NOMO-1 treated with dmso at 0.1 percent for 144 hours (cell line): ENCODE measurements at regions not wholly inside any gene's neighbourhood (a gene's known extent, or its start where the extent isn't known, plus 50 kb on each side); places are given as distances from the start of the nearest gene placed in this dataset.

ENCODE experiments used
- DNase-seq: peaks from one replicate; lab custom pipeline; 2025; ENCODE audit not compliant: unreplicated experiment; lab: John Stamatoyannopoulos, UW

DNA sequence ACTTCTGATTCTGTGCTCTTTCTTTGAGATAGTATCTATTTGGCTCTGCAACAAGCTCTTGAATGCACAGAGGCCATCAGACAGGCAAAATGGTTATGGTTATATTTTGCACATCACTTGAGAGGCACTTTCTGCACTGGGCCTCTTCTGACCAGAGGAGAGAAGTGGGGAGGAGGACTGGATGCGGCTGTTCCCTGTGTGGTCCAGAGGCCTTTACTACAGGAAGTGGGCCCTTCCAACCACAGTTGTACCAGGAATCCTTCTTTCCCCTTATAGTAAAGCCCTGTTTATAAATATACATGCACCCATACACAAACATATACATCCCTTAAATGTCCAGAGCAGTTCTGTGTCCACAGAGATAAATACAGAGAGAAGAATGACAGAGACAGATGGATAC is 182.7 kb upstream of the HHIP start:
- no peak for DNase-seq

DNA sequence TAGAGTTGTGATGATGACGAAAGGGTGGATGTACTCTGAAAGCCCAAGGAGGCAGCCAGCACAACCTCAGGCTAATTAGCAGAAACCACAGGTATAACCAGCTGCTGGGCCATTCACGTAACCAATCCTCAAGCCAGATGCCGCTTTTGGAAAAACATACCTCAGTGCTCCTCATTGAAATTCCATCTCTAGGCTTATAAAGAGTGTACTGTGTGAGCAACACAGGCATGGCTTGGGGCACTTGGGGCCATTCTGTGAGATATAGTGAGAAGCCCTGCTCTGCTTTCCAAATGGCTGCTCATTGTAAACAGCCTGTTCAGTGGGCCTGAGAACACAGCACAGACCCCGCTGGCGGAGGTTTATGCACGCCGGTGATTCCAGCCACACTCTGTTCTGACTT is 182.1 kb upstream of the HHIP start:
- DNase-seq, result no peak

DNA sequence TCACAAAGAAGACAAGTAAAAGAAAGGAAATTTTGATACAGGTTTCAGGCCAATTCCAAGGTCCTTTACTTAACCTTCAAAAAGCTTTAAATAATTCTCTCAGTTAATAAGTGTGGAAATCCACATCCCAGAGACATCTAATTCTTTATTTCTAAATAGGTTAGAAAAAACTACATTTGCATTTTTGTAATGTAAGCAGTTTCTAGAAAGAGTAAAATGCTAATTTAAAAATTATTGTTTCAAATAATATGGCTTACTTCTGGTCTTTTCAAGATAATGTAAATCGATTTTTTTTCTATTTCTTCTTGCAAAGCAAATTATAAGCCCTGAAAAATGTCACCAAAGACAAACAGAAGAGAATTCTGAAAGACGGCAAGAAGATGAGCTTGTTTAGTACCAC is 180.4 kb upstream of the HHIP start:
- no peak for DNase-seq

DNA sequence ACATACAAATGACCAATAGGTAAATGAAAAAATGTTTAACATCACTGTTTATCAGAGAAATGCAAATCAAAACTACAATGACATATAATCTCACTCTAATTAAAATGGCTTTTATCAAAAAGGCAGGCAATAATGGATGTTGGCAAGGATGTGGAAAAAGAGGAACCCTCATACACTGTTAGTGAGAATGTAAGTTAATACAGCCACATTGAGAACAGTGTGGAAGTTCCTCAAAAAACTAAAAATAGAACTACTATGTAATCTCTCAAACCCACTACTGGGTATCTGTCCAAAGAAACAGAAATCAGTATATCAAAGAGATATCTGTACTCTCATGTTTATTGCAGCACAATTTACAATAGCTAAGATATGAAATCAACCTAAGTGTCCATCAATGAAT is 165.9 kb upstream of the HHIP start:
- DNase-seq, result no peak

DNA sequence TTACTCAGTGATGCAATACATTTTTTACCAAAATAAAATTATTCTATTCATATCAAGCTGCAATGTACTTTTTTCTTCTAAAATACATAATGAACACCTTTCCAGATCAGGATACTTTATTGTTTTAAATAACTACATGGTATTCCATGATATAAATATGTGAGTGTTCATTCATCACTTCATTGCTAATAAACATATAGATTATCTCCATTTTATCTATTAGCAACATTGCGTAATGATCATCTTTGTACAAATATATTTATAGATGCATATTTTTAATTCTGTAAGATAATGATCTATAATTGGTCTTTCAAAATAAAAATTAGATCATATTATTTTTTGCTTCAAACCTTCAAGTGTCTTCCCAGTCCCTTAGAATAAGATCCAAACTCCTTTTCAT is 156.1 kb upstream of the HHIP start:
- DNase-seq, result no peak

DNA sequence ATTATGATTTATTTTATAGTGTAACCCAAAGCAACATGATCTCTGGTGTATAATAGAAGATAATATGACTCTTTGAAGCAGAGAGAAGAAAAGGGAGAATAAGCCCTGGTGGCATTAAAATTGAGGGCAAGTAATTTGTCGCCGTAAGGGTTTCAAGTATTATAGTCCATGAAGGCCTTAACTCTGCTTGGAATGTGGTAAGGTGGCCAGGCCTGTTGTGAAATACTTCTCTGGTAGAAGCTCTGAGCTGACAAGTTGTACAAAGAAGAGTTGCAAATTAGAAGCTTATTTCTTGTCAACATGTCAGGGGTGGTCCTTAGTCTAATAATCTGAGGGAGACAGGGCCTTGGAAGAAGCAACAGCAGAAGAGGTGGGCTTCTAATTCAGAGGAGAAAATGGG is 151.7 kb upstream of the HHIP start:
- DNase-seq, result no peak

DNA sequence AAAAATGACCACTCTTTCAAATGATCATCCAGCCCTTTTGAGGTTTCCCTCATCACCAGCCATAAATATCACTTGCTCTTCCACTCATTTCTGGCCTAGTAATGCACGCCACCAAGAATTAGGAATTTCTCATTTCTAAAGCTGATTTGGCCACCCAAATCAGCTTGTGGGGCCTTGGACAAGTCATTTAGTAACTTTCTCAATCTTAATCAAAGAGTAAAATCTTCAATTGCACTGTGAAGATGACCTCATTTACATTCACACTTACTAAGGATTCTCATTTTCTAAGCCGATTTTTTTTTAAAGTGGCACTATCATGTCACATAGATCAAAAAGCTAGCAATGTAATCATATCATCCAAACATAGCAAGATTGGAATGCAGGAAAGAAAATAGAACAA is 150.0 kb upstream of the HHIP start:
- DNase-seq, result no peak

DNA sequence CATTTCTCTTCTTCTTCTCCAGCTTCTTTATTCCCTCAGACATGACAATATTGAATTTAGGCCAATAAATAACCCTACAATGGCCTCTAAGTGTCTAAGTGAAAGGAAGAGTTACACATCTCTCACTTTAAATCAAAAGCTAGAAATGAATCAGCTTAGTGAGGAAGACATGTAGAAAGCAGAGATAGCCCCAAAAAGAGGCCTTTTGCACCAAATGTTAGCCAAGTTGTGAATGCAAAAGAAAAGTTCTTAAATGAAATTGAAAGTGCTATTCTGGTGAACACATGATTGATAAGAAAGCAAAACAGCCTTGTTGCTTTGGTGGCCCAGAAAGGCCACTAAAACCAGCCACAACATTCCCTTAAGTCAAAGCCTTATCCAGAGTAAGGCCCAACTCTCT is 146.2 kb upstream of the HHIP start:
- no peak for DNase-seq

DNA sequence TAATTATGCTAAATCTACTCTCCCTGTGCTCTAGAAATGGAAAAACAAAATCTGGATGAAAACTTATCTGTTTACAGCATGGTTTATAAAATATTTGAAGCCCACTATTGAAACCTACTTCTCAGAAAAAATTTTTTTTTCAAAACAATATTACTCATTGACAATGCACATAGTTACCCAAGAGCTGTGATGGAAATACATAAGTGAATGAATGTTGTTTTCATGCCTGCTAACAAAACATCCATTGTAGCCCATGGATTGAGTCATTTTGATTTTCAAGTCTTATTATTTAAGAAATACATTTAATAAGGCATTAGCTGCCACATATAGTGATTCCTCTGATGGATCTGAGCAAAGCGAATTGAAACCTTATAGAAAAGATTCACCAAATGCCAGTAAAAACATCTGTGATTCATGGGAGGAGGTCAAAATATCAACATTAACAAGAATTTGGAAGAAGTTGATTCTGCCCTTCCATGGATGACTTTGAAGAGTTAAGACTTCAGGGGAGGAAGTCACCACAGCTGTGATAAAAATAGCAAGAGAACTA is 144.7 kb upstream of the HHIP start:
- no peak for DNase-seq

DNA sequence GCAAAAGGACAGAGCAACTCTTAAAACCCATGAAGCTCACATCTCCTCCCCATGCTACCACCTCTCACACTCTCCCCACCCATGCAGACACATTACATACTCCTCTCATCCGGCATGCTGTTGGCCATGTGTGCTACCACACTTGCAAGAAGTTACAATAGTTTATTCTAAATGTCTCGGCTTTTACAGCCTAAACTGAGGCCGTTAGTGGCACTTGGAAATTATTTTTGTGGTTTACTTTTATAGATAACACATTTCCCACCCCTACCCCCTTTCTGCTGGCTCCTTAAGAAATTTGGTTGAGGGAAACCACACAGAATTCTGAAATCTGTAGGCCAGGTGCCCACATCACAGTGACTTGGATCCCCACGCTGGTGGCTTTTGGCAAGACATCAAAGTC is 141.1 kb upstream of the HHIP start:
- DNase-seq, result no peak

DNA sequence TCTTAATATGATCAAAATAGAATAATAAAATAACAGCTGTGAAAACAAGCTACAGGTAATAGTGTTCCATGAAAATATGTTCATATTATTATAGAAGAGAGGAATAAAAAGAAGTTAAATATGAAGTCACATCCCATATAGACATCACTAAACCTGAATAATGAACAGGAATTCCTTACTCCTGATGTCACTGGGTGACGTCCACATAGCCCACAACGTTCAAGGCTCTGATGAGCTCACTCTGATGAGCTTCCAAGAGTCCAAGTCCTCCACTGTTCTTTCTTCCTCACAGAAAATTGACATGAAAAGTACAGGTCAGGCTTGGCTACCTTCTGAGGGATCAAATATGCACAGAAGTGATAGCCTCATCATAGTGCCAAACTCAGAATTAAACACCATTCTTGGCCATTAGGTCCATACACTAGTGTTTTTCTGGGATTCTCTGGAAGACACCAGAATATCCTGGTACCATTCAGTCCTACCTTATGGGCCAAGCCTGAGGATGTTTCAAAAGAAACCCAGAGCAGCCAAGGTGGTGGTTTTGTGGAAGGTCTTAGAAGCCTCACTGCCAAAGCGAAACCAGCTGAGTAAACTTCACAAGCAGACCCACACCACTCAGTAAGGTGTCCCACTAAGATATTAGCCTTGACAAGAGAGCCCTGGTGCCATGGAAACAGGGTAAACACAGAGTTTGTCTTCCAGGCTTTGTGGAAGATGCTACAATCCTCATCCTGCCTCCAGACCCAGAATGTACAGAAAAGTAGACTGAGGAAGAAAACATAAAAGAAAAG is 138.4 kb upstream of the HHIP start:
- DNase-seq, result no peak

DNA sequence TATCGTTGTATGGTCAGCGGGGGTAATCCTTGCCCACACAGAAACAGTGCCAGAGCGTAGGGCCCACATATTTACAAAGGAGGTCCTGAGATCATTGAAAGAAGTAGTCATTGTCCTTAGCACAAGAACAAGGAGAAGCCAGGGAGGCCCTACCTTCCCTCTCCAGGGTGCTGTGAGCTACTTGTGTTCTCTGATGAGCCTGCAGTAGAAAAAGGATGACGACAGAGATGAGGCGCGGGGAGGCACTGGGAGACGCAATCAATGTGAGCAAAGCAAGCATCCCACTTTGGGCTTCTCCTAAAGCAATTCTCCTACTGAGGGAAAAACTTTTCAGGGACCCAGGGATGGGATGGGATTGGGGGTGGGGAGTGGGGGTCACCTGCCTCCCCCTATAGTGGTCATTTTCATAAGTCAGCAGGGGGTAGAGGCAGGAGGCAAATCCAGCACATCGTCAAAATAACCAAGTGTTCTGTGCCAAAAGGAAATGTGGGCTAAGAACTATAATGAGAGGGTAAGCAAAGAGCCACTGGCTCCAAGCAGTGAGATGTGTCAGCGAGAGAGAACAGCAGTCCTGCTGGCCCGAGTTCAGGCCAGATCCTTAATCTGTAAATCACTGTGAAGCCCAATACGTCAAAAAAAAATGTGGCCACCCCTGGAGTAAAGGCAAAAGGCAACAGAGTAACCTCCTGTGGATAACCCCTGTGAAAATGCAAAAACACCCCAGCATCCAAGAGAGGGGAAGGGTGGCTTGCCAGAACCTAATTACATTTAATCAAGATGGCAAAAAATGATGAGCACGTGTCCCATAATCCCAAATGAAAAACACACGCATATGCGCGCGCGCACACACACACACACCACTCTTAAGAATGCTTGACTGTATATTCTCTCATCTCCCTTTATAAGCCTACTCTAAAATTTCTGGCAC is 136.6 kb upstream of the HHIP start:
- no peak for DNase-seq

DNA sequence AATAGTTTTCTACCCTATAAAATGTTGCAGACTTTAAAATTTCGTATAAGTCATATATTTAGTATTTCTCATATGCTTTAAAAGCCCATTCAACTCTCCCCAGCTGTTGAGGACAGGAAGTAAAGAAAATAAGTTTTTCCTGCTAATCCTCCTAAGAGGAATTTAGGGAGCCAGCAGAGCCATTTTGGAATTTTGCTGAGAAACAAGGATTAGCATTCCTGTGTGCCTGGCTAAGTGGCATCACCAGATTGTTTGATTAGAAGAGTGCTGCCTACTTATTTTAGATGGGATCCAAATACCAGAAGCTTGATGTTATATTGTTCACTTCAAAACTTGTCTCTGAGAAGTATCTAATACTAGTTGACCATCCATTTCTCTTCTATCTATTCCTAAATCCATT is 131.2 kb upstream of the HHIP start:
- no peak for DNase-seq

DNA sequence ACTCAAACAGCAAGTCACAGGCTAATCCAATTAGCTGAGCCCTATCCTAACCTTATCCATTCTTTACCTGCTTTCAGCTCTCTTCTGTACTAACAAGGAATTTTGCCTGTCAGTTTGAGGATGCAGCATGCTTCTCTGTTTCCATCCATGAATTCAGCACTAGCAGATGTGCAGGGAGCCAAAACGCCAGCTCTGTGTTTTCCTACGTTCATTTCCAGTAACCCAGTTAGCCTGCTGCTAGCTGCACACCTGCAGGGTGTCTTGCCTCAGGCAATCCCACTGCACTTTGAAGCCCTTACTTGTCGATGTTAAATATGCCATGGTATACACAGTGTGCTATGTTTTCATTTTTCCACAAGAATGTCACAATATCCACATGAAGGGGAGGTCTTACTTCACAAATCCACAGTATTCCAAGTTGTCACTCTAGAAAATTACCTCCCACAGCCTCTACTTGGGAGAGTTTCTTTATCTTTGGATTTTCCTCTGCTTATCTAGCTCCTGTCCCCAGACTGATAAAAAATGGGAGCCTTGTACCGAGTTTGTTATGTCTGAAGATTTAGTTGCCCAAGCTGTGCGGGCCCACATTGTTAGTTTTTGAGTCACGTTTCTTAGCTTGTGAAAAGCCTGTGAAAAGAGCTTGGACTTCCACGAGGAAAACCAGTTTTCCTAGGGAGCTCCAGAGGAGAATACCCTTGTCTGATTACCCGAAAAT is 127.6 kb upstream of the HHIP start:
- DNase-seq, result no peak

DNA sequence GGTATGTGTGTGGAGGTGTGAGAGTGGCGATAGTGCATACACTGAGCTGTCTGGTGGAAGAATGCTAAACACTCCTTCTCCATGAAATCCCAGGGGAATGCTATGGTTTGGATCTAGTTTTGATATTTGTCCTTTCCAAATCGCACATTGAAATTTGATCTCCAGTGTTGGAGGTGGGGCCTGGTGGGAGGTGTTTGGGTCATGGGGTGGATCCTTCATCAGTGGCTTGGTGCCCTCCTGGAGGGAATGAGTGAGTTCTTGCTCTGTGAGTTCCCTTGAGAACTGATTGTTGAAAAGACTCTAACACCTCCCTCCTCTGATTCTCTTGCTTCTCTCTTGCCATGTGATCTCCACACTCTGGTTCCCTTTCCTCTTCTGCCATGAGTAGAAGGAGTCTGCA is 114.1 kb upstream of the HHIP start:
- no peak for DNase-seq

DNA sequence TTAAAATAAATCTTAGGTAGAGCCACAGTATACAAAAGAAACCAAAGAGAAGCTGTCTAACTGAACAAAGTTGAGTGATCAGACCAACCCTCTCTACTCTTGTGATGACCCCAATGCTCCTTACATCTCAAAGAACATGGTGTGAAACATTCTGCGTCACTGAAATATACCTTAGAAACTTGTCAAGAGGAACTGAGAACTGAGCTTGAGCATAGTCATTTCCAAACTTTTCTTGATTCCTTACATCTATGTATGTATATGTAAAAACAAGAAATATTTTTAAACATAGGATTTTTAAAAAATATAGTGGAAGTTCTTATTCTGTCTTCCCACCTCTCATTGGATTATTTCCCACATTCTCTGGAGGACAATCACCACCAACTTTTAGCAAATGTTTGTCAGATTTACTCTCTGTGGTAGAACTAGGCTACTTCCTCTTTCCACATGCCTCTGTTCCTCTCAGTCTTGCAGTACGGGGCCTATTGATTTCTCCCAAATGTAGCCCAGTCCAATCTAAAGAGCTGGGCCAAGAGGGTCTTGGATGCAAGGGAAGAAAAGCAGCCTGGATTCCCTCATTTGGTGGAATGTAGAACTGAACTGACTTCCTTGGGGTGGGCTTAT is 98.2 kb upstream of the HHIP start:
- DNase-seq, result peak; percentile 43

DNA sequence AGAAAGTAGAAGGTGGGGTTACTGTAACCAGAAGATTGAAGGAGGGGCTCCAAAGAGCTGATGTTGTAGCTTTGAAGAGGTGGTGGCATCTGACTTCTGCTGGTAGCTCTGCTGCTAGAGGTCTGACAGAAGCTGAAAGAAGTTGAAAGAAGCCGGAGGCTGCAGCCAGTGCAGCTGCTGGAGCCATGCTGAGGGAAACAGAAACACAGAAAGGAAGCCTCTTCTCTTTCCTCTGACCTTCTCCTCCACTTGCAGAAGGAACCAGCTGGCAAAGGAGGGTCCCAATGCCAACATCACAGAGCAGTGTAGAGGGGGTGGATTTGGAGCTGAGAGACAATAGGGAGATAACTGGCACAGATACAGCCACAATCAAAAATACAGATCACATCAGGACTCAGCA is 89.3 kb upstream of the HHIP start:
- DNase-seq, result no peak

DNA sequence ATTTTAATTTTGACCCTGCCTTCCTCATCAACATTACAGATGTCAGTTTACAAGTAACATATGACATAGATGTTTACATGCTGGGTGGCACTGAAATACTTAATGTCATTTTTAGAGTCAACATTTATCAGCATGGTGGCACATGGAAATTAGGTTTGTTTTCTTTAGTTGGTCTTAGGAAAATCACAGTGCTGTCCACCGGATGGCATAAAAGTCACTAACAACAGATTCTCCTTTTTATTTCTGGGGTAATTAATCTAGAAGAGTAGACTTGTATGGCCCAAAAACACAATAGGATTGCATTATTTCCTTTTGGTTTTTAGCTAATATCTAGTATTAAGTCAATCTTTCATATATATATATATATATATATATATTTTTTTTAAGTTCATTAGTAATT is 88.6 kb upstream of the HHIP start:
- DNase-seq, result no peak

DNA sequence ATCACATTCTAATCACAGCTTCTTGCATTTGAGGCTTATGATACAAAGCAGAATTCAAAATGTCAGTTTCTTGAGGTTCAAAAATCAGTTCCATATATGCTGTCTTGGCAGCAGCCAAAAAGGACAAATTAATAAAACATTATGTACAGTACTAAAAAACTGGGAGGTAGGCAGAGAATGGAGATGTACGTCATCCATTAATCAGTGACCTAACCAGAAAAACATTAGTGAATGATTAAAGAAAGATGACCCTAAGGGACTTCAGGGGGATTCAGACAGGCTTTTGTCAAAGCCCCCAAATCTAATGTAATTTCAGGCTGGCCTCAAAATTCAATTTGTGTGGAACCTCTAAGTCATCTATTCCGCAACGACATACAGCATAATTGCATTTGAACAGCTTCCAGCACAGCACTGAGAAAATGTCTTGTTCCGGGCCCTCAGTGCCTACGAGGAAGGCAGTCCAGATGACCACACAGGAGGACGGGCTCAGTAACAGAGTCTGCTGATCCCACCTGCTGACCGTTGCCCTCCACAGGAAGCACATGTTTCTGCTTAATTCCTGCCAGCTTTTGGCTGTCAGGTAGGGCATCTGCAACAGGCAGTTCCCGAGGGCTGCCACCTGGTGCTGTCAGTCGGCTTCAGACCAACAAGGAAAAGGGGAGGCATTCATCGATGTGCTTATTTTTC is 83.8 kb upstream of the HHIP start:
- DNase-seq, result no peak

DNA sequence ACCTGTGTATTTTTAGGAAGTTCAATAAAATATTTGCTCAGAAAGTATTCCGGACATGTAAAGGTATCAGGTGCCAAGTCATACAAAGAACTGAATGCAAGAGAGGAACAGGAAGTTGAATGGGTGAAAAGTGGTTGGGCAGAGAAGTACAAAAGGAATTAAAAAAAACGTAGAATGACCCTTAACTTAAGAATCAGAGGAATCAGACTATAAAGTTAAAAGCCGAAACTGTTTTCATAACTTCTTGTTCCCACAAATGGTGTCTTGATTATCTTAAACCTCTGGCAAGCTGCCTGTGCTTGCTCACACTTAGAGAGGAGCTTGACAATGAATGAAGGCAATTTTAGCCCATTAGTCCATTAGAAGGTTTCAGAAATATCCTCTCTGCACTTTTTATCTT is 81.6 kb upstream of the HHIP start:
- no peak for DNase-seq
